CD4-positive, alpha-beta T cell treated with Interferon alpha-2 for 1 hour (primary cell): ENCODE measurements at regions not wholly inside any gene's neighbourhood (a gene's known extent, or its start where the extent isn't known, plus 50 kb on each side); places are given as distances from the start of the nearest gene placed in this dataset.
"Not testable (repeated sequence)": the region's sequence is repeated elsewhere in the genome, so short reads cannot be mapped to it uniquely, and the experiment has no call there.

Experiments used
- DNase-seq, 2 donors: peaks; one replicate each; pipeline ENCODE4 v3.0.0-alpha.2; 2020 to 2022

GRCh38 chr12:46567667-46568066 is 195.1 kb upstream of the SLC38A2 start:
- no peak for DNase-seq

DNA sequence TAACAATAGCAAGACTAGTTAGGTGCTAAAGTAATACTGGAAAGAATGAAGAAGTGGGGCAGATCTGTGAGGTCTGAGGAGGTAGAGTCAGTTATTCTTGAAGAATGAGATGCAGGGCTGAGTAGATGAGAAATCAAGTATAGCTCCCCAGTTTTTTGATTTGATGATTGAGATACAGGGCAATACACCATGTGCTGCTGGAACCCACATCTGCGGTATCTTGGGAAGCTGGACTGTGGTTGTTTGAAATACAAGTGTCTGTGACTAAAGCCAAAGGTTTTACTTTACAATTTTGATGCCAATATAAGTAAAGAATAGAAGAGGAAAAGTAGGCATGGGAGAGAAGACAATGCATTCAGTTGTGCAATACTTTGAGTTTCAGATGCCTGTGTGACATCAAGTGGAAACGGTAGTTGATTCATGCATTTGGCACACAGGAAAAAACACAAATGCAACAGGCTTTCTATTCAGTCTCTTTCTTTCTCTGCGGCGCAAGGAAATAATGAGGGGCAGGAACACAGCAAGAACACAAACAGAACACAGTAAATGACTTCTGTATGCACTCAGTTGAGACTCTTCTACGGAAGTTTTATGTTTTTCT is 190.2 kb upstream of the SLC38A2 start:
- no peak for DNase-seq

GRCh38 chr12:46561769-46562624 is 189.4 kb upstream of the SLC38A2 start:
- DNase-seq: not testable (repeated sequence)

- DNase-seq: no peak
These were observed 188.3 kb upstream of the SLC38A2 start for GRCh38 chr12:46560874-46561273.

DNA sequence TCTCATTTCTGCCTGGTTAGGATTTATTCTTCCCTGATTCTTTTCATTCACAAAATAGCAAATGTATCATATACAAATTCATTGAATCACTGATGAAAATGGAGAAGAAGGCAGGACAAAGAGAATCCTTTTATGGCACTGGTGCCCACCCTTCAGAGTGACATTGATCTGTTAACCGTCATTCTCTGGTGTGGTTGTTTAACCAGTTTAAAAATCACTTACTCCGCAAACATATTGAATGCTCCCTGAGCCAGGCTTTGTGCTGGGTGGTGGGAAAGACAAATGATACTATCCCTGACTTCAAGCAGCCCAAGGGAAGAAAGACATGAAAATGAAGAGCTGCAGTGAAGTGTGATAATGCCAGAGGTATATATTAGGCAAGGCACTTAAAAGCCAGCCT is 187.5 kb upstream of the SLC38A2 start:
- no peak for DNase-seq

DNA sequence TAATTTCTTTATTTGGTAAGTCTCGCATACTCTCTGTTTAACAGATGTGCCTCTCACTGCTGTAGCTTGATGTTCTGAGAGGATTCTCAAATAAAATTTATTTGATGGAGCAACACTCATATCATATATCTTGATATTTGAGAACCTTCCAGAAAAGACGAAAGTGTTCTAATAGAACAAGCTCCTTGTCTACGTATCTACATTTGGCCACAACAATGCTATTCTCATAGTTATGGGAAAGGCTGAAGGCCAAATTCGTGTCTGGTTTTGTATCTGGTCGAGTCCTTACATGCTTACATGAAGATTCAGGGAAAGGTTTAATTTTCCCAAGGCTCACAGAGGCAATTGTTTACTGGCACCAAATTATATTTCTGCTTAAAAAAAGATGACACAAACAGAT is 186.7 kb upstream of the SLC38A2 start:
- DNase-seq: no peak

DNA sequence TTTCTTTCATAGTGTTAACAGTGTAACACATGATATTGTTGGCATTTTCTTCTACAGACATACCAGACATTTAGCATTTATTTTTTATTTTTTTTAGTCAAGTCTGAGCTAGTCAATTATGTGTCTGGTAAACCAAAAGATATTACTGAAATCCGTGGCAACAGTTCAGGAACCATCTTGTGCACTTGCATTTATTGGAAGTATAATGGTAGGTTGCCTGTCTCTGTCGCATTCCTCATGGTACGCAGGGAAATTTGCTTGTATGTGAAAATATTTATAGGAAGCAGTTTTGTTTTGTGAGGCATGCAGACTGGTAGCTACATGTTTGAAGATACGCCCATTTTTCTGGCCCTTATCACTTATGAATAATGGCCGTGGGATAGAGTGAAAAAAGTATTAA is 186.1 kb upstream of the SLC38A2 start:
- no peak for DNase-seq

GRCh38 chr12:46557539-46558373 is 185.2 kb upstream of the SLC38A2 start:
- DNase-seq: no peak

GRCh38 chr12:46556819-46557524 is 184.4 kb upstream of the SLC38A2 start:
- DNase-seq: no peak

GRCh38 chr12:46556105-46556559 is 183.6 kb upstream of the SLC38A2 start:
- no peak for DNase-seq

GRCh38 chr12:46555406-46555852 is 182.9 kb upstream of the SLC38A2 start:
- no peak for DNase-seq

GRCh38 chr12:46554460-46554859 is 181.9 kb upstream of the SLC38A2 start:
- DNase-seq: no peak

GRCh38 chr12:46553911-46554310 is 181.3 kb upstream of the SLC38A2 start:
- DNase-seq: no peak

DNA sequence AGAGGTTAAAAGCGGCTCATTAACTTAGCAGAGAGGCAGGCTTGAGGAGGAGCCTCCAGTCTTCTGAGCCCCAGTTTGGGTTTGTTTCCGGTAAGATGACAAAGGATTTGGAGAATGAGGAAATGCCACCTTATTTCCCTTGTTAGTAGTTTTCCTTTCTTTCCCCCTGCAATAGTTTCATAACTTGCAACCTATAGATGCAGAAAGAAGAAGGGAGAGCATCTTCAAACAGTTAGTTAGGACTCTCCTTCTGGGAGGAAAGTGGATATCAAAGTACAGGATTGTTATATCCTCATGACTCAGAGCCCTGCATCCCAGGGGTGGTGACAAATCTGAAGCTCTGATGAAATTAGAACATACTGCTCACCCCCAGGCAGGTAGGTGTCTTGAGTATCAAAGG is 180.7 kb upstream of the SLC38A2 start:
- DNase-seq: no peak

DNA sequence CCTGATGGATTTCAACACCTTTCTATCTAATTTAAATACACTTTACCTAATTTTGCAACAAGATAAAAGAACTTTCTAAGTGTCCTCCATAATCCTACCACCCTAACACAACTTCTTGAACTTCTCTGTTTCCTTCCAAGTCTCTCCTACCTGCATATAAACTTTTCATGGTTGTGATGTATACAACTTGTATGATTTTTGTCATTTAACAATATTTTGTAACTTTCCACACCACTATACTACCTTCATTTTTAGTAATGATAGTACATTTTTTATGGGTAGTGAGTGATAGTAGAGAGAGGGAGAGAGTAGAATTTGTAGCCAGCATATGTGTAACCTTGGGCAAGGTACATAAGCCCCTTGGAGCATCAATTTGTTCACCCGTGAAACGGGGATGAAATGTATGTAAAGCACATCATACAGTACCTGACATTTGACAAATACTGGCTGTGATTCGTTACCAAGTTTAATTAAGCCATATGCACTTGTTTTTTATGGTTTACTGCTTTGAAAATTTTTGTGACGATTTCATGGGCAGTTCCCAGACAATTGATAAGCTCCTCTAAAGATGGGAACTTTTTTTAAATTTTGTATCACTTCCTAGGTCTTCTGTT is 177.8 kb upstream of the SLC38A2 start:
- DNase-seq: no peak

GRCh38 chr12:46549527-46550265 is 177.1 kb upstream of the SLC38A2 start:
- DNase-seq: peak in 1 of 2 donors; percentile 32

DNA sequence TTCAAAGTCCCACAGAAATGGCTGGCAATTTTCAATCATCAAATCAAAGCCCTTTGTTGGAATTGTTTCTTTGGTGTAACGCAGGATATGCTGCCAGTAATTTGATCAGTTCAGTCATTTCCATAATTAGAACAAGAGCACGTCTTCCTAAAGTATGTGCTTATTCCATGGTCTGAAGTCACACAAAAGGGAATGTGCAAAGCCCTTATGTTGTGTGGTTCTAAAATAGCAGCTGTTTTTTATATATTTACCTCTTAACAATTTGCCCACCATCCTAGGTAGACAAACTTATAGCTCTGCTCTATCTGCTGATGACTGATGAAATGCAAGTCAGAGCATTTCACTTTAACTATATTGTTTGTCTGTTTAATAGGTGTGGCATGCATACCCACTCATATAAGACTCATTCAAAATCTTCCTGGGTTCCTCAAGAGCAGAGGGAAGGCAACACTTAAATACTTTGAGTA is 176.1 kb upstream of the SLC38A2 start:
- DNase-seq: no peak

DNA sequence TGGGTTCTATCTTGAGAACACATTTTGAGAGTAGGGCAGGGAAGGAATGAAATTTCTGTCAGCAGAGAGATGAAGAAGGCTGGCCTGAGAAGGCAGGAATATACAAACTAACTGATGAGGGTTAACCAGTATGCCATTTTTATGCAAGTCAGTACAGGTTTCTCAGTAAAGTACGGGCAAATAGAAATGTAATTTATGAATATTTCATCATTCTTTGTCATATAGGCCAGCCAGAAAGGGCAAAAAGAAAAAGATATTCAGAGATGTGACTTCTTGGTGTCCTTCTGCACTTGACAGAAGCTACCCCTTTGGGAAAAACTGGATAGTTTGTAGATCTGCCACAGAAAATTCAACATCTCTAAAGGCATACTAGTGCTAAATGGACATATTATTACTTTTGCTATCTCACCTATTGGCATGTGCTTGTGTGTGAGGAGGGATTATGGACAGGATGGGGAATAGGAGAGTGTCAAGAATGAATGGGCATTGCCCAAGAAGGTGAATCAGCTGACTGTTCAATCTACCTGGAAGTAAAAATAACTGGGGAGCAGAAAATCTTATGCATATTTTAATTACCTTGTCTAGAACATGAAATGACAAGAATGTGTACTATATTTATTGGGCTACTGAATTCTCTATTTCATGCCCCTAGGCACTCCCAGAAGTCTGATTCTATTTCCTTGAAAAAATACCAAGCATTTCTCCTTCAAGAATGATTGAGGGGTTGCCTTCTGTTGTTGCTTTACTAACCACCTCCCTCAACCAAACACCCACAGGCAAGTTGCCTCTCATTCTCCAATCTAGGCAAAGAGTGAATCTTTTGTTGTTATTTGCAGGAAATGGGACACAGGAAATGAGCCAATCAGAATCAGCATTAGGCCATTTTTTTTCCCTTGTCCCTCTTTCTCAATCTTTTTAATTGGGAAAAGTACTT is 175.1 kb upstream of the SLC38A2 start:
- no peak for DNase-seq

DNA sequence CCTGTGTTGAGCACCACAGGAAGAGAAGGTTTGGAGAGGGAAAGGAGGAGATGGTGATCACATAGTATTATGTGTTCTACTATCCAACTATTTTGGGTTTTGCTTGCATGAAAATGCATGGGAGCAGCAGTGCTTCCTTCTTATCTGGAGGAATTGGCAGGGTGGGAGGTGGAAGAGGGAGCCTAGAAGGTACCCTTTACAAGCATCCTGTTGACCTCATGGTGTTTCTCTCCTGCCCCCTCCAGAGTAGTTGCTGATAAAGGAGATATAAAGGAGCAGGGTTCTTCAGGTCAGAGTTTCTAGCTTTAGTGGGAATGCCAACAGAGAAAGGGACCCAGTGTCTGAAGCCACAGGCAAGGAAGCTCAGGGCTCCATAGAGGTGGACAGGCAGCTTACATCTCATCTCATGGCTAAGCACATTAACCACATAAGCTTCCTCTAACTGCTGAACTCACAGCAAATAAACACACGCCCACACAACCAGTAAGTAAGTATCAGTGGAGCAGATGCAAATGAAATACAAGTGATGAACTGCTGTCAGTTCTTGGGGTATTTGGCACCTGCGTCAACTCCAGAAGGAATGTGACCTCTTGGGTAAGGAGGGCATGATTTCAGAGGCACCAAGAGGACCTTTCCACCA is 174.2 kb upstream of the SLC38A2 start:
- peak in 1 of 2 donors; percentile 11 for DNase-seq

- DNase-seq: not testable (repeated sequence)
These were observed 170.8 kb upstream of the SLC38A2 start for GRCh38 chr12:46543378-46543795.
